ENCODE measurements at regions not wholly inside any gene's neighbourhood (a gene's known extent, or its start where the extent isn't known, plus 50 kb on each side); places are given as distances from the start of the nearest gene placed in this dataset.

DNA sequence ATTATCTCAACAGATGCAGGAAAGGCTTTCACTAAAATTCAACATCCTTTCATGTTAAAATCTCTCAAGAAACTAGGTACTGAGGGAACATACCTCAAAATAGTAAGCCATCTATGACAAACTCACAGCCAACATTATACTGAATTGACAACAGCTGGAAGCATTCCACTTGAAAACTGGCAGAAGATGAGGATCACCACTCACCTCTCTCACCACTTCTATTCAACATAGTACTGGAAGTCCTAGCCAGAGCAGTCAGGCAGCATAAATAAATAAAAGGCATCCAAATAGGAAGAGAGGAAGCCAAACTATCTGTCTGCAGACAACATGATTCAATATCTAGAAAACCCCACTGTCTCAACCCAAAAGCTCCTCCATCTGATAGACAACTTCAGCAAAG is 203.6 kb upstream of the GRAMD2B start:
- no peak overlapping the region for H3K9ac ChIP-seq (ENCODE audit: control insufficient read depth, insufficient read depth, low read length)
- no peak overlapping the region for H2AFZ ChIP-seq (ENCODE audit: control insufficient read depth, low read depth, low read length)
- FAIRE-seq = no peak
- no TSS peak for BruUV-seq (replicated peaks)
- H3K79me2 ChIP-seq (ENCODE audit: control insufficient read depth, insufficient read depth, low read length) = no peaks in the 10 kb centered on the region
- TF ChIP-seq SMAD5 (IDR thresholded peaks at IDR 0.05; ENCODE audit: low read depth) = no peak
- no peak for TF ChIP-seq RCOR1 (conservative IDR thresholded peaks at IDR 0.05; ENCODE audit: low read depth, low read length)
- TF ChIP-seq SRF (IDR thresholded peaks at IDR 0.05; ENCODE audit: low read depth in 2 of 2, low read length in 2 of 2) = no peak
- TF ChIP-seq SUPT20H (IDR thresholded peaks at IDR 0.05; ENCODE audit: borderline replicate concordance, control insufficient read depth, low read depth, low read length) = no peak
- no peak for TF ChIP-seq DPF2 (IDR thresholded peaks at IDR 0.05)
- no peak for TF ChIP-seq ZNF24 (IDR thresholded peaks at IDR 0.05)
- TF ChIP-seq, protein P1, sequence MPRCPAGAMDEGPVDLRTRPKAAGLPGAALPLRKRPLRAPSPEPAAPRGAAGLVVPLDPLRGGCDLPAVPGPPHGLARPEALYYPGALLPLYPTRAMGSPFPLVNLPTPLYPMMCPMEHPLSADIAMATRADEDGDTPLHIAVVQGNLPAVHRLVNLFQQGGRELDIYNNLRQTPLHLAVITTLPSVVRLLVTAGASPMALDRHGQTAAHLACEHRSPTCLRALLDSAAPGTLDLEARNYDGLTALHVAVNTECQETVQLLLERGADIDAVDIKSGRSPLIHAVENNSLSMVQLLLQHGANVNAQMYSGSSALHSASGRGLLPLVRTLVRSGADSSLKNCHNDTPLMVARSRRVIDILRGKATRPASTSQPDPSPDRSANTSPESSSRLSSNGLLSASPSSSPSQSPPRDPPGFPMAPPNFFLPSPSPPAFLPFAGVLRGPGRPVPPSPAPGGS (IDR thresholded peaks at IDR 0.05; ENCODE audit: borderline replicate concordance, insufficient read depth, low read depth, low read length, poor library complexity, severe bottlenecking) = no peak
- TF ChIP-seq, protein P2, sequence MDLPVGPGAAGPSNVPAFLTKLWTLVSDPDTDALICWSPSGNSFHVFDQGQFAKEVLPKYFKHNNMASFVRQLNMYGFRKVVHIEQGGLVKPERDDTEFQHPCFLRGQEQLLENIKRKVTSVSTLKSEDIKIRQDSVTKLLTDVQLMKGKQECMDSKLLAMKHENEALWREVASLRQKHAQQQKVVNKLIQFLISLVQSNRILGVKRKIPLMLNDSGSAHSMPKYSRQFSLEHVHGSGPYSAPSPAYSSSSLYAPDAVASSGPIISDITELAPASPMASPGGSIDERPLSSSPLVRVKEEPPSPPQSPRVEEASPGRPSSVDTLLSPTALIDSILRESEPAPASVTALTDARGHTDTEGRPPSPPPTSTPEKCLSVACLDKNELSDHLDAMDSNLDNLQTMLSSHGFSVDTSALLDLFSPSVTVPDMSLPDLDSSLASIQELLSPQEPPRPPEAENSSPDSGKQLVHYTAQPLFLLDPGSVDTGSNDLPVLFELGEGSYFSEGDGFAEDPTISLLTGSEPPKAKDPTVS (IDR thresholded peaks at IDR 0.05; ENCODE audit: low read depth, low read length) = no peak
- TF ChIP-seq, protein P3, sequence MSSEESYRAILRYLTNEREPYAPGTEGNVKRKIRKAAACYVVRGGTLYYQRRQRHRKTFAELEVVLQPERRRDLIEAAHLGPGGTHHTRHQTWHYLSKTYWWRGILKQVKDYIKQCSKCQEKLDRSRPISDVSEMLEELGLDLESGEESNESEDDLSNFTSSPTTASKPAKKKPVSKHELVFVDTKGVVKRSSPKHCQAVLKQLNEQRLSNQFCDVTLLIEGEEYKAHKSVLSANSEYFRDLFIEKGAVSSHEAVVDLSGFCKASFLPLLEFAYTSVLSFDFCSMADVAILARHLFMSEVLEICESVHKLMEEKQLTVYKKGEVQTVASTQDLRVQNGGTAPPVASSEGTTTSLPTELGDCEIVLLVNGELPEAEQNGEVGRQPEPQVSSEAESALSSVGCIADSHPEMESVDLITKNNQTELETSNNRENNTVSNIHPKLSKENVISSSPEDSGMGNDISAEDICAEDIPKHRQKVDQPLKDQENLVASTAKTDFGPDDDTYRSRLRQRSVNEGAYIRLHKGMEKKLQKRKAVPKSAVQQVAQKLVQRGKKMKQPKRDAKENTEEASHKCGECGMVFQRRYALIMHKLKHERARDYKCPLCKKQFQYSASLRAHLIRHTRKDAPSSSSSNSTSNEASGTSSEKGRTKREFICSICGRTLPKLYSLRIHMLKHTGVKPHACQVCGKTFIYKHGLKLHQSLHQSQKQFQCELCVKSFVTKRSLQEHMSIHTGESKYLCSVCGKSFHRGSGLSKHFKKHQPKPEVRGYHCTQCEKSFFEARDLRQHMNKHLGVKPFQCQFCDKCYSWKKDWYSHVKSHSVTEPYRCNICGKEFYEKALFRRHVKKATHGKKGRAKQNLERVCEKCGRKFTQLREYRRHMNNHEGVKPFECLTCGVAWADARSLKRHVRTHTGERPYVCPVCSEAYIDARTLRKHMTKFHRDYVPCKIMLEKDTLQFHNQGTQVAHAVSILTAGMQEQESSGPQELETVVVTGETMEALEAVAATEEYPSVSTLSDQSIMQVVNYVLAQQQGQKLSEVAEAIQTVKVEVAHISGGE (CRISPR knock-in tag; IDR thresholded peaks at IDR 0.05) = no peak
- no peak for TF ChIP-seq POLR2AphosphoS5 (IDR thresholded peaks at IDR 0.05; ENCODE audit: low read length)
- no peak for TF ChIP-seq RAD51 (IDR thresholded peaks at IDR 0.05)
- TF ChIP-seq NRF1 (conservative IDR thresholded peaks at IDR 0.05; ENCODE audit: low read depth, low read length) = no peak
- no peak for TF ChIP-seq SMAD1 (IDR thresholded peaks at IDR 0.05; ENCODE audit: low read depth, partially characterized antibody)
- TF ChIP-seq, protein P4, sequence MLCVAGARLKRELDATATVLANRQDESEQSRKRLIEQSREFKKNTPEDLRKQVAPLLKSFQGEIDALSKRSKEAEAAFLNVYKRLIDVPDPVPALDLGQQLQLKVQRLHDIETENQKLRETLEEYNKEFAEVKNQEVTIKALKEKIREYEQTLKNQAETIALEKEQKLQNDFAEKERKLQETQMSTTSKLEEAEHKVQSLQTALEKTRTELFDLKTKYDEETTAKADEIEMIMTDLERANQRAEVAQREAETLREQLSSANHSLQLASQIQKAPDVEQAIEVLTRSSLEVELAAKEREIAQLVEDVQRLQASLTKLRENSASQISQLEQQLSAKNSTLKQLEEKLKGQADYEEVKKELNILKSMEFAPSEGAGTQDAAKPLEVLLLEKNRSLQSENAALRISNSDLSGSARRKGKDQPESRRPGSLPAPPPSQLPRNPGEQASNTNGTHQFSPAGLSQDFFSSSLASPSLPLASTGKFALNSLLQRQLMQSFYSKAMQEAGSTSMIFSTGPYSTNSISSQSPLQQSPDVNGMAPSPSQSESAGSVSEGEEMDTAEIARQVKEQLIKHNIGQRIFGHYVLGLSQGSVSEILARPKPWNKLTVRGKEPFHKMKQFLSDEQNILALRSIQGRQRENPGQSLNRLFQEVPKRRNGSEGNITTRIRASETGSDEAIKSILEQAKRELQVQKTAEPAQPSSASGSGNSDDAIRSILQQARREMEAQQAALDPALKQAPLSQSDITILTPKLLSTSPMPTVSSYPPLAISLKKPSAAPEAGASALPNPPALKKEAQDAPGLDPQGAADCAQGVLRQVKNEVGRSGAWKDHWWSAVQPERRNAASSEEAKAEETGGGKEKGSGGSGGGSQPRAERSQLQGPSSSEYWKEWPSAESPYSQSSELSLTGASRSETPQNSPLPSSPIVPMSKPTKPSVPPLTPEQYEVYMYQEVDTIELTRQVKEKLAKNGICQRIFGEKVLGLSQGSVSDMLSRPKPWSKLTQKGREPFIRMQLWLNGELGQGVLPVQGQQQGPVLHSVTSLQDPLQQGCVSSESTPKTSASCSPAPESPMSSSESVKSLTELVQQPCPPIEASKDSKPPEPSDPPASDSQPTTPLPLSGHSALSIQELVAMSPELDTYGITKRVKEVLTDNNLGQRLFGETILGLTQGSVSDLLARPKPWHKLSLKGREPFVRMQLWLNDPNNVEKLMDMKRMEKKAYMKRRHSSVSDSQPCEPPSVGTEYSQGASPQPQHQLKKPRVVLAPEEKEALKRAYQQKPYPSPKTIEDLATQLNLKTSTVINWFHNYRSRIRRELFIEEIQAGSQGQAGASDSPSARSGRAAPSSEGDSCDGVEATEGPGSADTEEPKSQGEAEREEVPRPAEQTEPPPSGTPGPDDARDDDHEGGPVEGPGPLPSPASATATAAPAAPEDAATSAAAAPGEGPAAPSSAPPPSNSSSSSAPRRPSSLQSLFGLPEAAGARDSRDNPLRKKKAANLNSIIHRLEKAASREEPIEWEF (IDR thresholded peaks at IDR 0.05; ENCODE audit: insufficient replicate concordance, low read depth, low read length) = no peak
- no peaks in the 10 kb centered on the region for H3K36me3 ChIP-seq (ENCODE audit: control insufficient read depth in 2 of 2, insufficient read depth in 2 of 2, low read length in 1 of 2)
- RAD21 ChIA-PET (ENCODE audit: unreplicated experiment) = no interaction called here
- POLR2A ChIA-PET = no interaction called here
- intact Hi-C loops (cut with micrococcal nuclease; ENCODE audit: unreplicated experiment) = no loop called here
- CTCF ChIA-PET = no interaction called here
- in situ Hi-C loops (cut with MboI) = no loop called here
- no peaks in the 10 kb centered on the region for H4K20me1 ChIP-seq (ENCODE audit: control insufficient read depth, insufficient read depth)
- no peaks in the 10 kb centered on the region for H3K9me3 ChIP-seq (replicated peaks; ENCODE audit: control insufficient read depth, insufficient read depth, low read length)
- SMC1A ChIA-PET (ENCODE audit: uncharacterized antibody, unreplicated experiment) = no interaction called here
- H3K4me2 ChIP-seq (ENCODE audit: control insufficient read depth, insufficient read depth) = no peak overlapping the region
- H3K4me1 ChIP-seq (ENCODE audit: control insufficient read depth, insufficient read depth, low read length) = no peaks in the 10 kb centered on the region
- no peak overlapping the region for H3K27ac ChIP-seq (ENCODE audit: control insufficient read depth, insufficient read depth)
- no peaks in the 10 kb centered on the region for H3K27me3 ChIP-seq (replicated peaks in 1 of 2; ENCODE audit: control insufficient read depth in 2 of 2, insufficient read depth in 2 of 2, low read length in 1 of 2)
- no peak for ATAC-seq
- no peak overlapping the region for H3K4me3 ChIP-seq
- DNase-seq (ENCODE audit: low read depth, low spot score) = no peak

Data from GM12878 (cell line).